Endometrium (tissue), 2 donors: ENCODE measurements at regions not wholly inside any gene's neighbourhood (a gene's known extent, or its start where the extent isn't known, plus 50 kb on each side); places are given as distances from the start of the nearest gene placed in this dataset.

ENCODE experiments used
- FAIRE-seq: peaks from 2 replicates; lab custom pipeline; 2012; peaks lifted over from hg19 to GRCh38; lab: Jason Lieb, UNC
- donor health status: control.
- donor health status: control.

GRCh38 chr4:41390661-41391060 lies 133.9 kb downstream of the UCHL1 start:
- no peak for FAIRE-seq

- FAIRE-seq: no peak
Observed at GRCh38 chr4:41391271-41391670, 134.5 kb downstream of the UCHL1 start.

- no peak for FAIRE-seq
Observed at GRCh38 chr4:41394481-41394894, 137.8 kb downstream of the UCHL1 start.

GRCh38 chr4:41396214-41396613 lies 139.5 kb downstream of the UCHL1 start:
- no peak for FAIRE-seq

GRCh38 chr4:41396869-41397268 lies 140.1 kb downstream of the UCHL1 start:
- no peak for FAIRE-seq

- no peak for FAIRE-seq
Observed at GRCh38 chr4:41399231-41399630, 138.7 kb upstream of the LIMCH1 start.

- FAIRE-seq: no peak
Observed at GRCh38 chr4:41400296-41400695, 137.7 kb upstream of the LIMCH1 start.

- FAIRE-seq: no peak
Observed at GRCh38 chr4:41405464-41406112, 132.4 kb upstream of the LIMCH1 start.

GRCh38 chr4:41406113-41406516 lies 131.8 kb upstream of the LIMCH1 start:
- no peak for FAIRE-seq

- FAIRE-seq: no peak
Observed at GRCh38 chr4:41408150-41408549, 129.8 kb upstream of the LIMCH1 start.

GRCh38 chr4:41408859-41409593 lies 128.9 kb upstream of the LIMCH1 start:
- FAIRE-seq: no peak

- no peak for FAIRE-seq
Observed at GRCh38 chr4:41409594-41409895, 128.4 kb upstream of the LIMCH1 start.

GRCh38 chr4:41410049-41410448 lies 127.9 kb upstream of the LIMCH1 start:
- no peak for FAIRE-seq

- FAIRE-seq: no peak
Observed at GRCh38 chr4:41413670-41414411, 124.1 kb upstream of the LIMCH1 start.

- FAIRE-seq: no peak
Observed at GRCh38 chr4:41414412-41414779, 123.6 kb upstream of the LIMCH1 start.

- no peak for FAIRE-seq
Observed at GRCh38 chr4:41418444-41418843, 119.5 kb upstream of the LIMCH1 start.

GRCh38 chr4:41420541-41420940 lies 117.4 kb upstream of the LIMCH1 start:
- no peak for FAIRE-seq

- no peak for FAIRE-seq
Observed at GRCh38 chr4:41423117-41423516, 114.8 kb upstream of the LIMCH1 start.

GRCh38 chr4:41424522-41424921 lies 113.4 kb upstream of the LIMCH1 start:
- no peak for FAIRE-seq

GRCh38 chr4:41425650-41426049 lies 112.3 kb upstream of the LIMCH1 start:
- no peak for FAIRE-seq

GRCh38 chr4:41426539-41426938 lies 111.4 kb upstream of the LIMCH1 start:
- no peak for FAIRE-seq

GRCh38 chr4:41427306-41427882 lies 110.6 kb upstream of the LIMCH1 start:
- FAIRE-seq: no peak
